Osteoblast (primary cell): ENCODE measurements at regions not wholly inside any gene's neighbourhood (a gene's known extent, or its start where the extent isn't known, plus 50 kb on each side); places are given as distances from the start of the nearest gene placed in this dataset.

Experiments
- DNase-seq: peaks from one replicate; pipeline ENCODE4 v3.0.0; 2011; ENCODE audit warnings: low spot score, mixed read lengths; ENCODE audit not compliant: insufficient read length; ENCODE audit errors: missing footprints
- H2AFZ ChIP-seq: 2 replicates; pipeline ENCODE4 v1.6.0; 2011; ENCODE audit warnings: mild to moderate bottlenecking, low read length
- H3K27ac ChIP-seq: 2 replicates; pipeline ENCODE4 v1.5.1; 2011; ENCODE audit warnings: mild to moderate bottlenecking, low read depth, low read length, moderate library complexity
- H3K27me3 ChIP-seq: 2 replicates; pipeline ENCODE4 v1.6.0; 2012; ENCODE audit warnings: mild to moderate bottlenecking, control low read depth, inconsistent platforms, low read length, moderate library complexity; ENCODE audit not compliant: insufficient read depth
- H3K36me3 ChIP-seq: 2 replicates; pipeline ENCODE4 v1.5.1; 2011; ENCODE audit warnings: mild to moderate bottlenecking, low read length, control low read depth, moderate library complexity; ENCODE audit not compliant: insufficient read depth
- H3K4me1 ChIP-seq: 2 replicates; pipeline ENCODE4 v1.5.1; 2011; ENCODE audit warnings: mild to moderate bottlenecking, low read length, control low read depth, moderate library complexity; ENCODE audit not compliant: insufficient read depth
- H3K4me2 ChIP-seq: 2 replicates; pipeline ENCODE4 v1.6.0; 2011; ENCODE audit warnings: mild to moderate bottlenecking, low read length; ENCODE audit not compliant: insufficient read depth
- H3K4me3 ChIP-seq: fragments of 200-600 bp; sonication (generic); 3 replicates; pipeline ENCODE4 v1.5.1; 2012; ENCODE audit warnings: mild to moderate bottlenecking, low read length, inconsistent platforms; ENCODE audit not compliant: insufficient read depth
- H3K79me2 ChIP-seq: 2 replicates; pipeline ENCODE4 v1.6.0; 2012; ENCODE audit warnings: mild to moderate bottlenecking, low read length, control low read depth, inconsistent platforms; ENCODE audit not compliant: insufficient read depth
- H3K9me3 ChIP-seq: 2 replicates; pipeline ENCODE4 v1.5.1; 2011; ENCODE audit warnings: low read depth, low read length, control low read depth
- H4K20me1 ChIP-seq: 2 replicates; pipeline ENCODE4 v1.6.0; 2012; ENCODE audit warnings: mild to moderate bottlenecking, low read length, control low read depth; ENCODE audit not compliant: insufficient read depth
- CTCF ChIP-seq: IDR thresholded peaks from 2 replicates; pipeline ENCODE4 v1.5.1; 2011; ENCODE audit warnings: mild to moderate bottlenecking, low read depth, low read length, moderate library complexity; ENCODE audit errors: extremely low read depth

GRCh38 chr3:71972031-71972430, 187.1 kb upstream of the PROK2 start:
- no peak for TF ChIP-seq CTCF
- H3K27ac ChIP-seq: no peak overlapping the region
- peaks cover 2% of the 10 kb centered on the region for H3K9me3 ChIP-seq
- H2AFZ ChIP-seq: no peak overlapping the region
- no peak overlapping the region for H3K4me3 ChIP-seq
- no peaks in the 10 kb centered on the region for H3K79me2 ChIP-seq
- H3K36me3 ChIP-seq: no peaks in the 10 kb centered on the region
- no peak for DNase-seq
- no peak overlapping the region for H3K4me2 ChIP-seq
- no peaks in the 10 kb centered on the region for H4K20me1 ChIP-seq
- no peaks in the 10 kb centered on the region for H3K4me1 ChIP-seq
- H3K27me3 ChIP-seq: peaks cover 21% of the 10 kb centered on the region

- no peaks in the 10 kb centered on the region for H3K36me3 ChIP-seq
- no peaks in the 10 kb centered on the region for H3K4me1 ChIP-seq
- no peak overlapping the region for H3K4me2 ChIP-seq
- no peak overlapping the region for H3K4me3 ChIP-seq
- no peaks in the 10 kb centered on the region for H4K20me1 ChIP-seq
- no peak overlapping the region for H3K27ac ChIP-seq
- DNase-seq: no peak
- peaks cover 21% of the 10 kb centered on the region for H3K27me3 ChIP-seq
- H3K9me3 ChIP-seq: peaks cover 2% of the 10 kb centered on the region
- no peak overlapping the region for H2AFZ ChIP-seq
- no peak for TF ChIP-seq CTCF
- no peaks in the 10 kb centered on the region for H3K79me2 ChIP-seq
These were observed 183.6 kb upstream of the PROK2 start for GRCh38 chr3:71968544-71968943.

DNA sequence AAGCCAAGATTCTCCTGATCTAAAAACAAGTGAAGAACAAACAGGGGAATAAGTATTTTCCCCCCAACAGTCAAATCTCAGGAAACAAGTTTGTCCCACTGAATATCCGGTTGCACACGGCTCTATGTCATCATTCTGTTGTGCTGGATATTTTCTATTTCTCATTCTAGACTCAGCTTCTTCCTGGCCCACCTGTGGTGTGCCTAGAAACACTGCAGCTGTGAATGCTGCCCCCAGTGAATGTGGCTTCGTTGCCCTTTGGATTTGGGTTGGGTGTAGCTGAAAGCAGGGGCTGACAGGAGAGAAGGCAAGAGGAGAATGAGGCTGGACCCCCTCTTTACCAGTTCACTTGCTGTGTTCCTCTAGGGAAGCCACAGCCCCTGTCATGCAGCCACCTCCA, 181.2 kb upstream of the PROK2 start:
- Histone ChIP-seq H3K4me3 (no peak overlapping the region), H3K27me3 (peaks cover 21% of the 10 kb centered on the region), H3K36me3 (no peaks in the 10 kb centered on the region), H3K9me3 (no peaks in the 10 kb centered on the region), H2AFZ (no peak overlapping the region), H3K27ac (no peak overlapping the region), H3K79me2 (no peaks in the 10 kb centered on the region), H4K20me1 (no peaks in the 10 kb centered on the region), H3K4me2 (no peak overlapping the region), H3K4me1 (peaks cover 5% of the 10 kb centered on the region)
- no peak for DNase-seq
- TF ChIP-seq CTCF: no peak

- H3K4me3 ChIP-seq: no peak overlapping the region
- no peak for TF ChIP-seq CTCF
- H4K20me1 ChIP-seq: no peaks in the 10 kb centered on the region
- peaks cover 17% of the 10 kb centered on the region for H3K27me3 ChIP-seq
- H3K9me3 ChIP-seq: no peaks in the 10 kb centered on the region
- no peak overlapping the region for H3K4me2 ChIP-seq
- DNase-seq: no peak
- no peaks in the 10 kb centered on the region for H3K36me3 ChIP-seq
- H3K4me1 ChIP-seq: peaks cover 5% of the 10 kb centered on the region
- no peak overlapping the region for H2AFZ ChIP-seq
- H3K27ac ChIP-seq: no peak overlapping the region
- no peaks in the 10 kb centered on the region for H3K79me2 ChIP-seq
These were observed 179.2 kb upstream of the PROK2 start for GRCh38 chr3:71964170-71964569.
